HFFc6 (cell line): ENCODE measurements at regions not wholly inside any gene's neighbourhood (a gene's known extent, or its start where the extent isn't known, plus 50 kb on each side); places are given as distances from the start of the nearest gene placed in this dataset.

Experiments
- DNase-seq: peaks from one replicate; pipeline ENCODE4 v3.0.0-alpha.2; 2018
- H3K27ac Mint-ChIP-seq: 2 replicates; pipeline ENCODE4 v1.8.0; 2020; ENCODE audit warnings: mild to moderate bottlenecking, mixed read lengths
- H3K27me3 Mint-ChIP-seq: 2 replicates; pipeline ENCODE4 v1.8.0; 2021; ENCODE audit warnings: mild to moderate bottlenecking, moderate library complexity, mixed read lengths; ENCODE audit not compliant: insufficient read depth
- H3K36me3 Mint-ChIP-seq: 2 replicates; pipeline ENCODE4 v1.8.0; 2021; ENCODE audit warnings: low read depth, mixed read lengths
- H3K4me1 Mint-ChIP-seq: 2 replicates; pipeline ENCODE4 v1.8.0; 2020; ENCODE audit warnings: low read depth, mixed read lengths
- H3K4me3 Mint-ChIP-seq: 2 replicates; pipeline ENCODE4 v1.8.0; 2020; ENCODE audit warnings: mild to moderate bottlenecking, moderate library complexity, mixed read lengths
- H3K9me3 Mint-ChIP-seq: 2 replicates; pipeline ENCODE4 v1.8.0; 2020; ENCODE audit warnings: mild to moderate bottlenecking, mixed read lengths
- TF ChIP-seq, protein P1 (sequence below): fragments of 200-600 bp; sonication (generic); IDR thresholded peaks from 2 replicates; pipeline ENCODE4 v1.5.0; 2021; ENCODE audit warnings: antibody characterized with exemption, mild to moderate bottlenecking

DNA sequence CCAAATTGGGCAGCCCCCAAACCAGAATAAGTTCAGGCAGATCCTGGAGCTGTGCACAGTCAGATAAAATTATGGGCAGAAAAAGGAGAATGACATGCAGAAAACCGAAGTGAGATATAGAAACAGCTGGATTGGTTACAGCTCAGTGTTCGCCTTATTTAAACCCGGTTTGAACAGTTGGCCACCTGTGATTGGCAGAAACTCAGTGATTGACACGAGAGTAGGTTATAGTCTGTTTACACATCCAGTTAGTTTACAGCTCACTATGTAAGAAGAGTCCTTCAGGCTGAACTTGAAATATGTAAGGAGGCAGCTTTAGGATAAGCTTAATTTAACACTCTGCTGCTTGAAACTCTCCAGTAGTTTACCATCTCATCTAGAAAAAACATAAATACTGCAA, 271.6 kb upstream of the ARRDC4 start:
- H3K4me3 Mint-ChIP-seq, result no peak overlapping the region
- H3K27me3 Mint-ChIP-seq, result no peaks in the 10 kb centered on the region
- peaks cover 56% of the 10 kb centered on the region for H3K9me3 Mint-ChIP-seq
- H3K4me1 Mint-ChIP-seq, result no peaks in the 10 kb centered on the region
- no peak overlapping the region for H3K27ac Mint-ChIP-seq
- no peaks in the 10 kb centered on the region for H3K36me3 Mint-ChIP-seq
- TF ChIP-seq, protein P1, sequence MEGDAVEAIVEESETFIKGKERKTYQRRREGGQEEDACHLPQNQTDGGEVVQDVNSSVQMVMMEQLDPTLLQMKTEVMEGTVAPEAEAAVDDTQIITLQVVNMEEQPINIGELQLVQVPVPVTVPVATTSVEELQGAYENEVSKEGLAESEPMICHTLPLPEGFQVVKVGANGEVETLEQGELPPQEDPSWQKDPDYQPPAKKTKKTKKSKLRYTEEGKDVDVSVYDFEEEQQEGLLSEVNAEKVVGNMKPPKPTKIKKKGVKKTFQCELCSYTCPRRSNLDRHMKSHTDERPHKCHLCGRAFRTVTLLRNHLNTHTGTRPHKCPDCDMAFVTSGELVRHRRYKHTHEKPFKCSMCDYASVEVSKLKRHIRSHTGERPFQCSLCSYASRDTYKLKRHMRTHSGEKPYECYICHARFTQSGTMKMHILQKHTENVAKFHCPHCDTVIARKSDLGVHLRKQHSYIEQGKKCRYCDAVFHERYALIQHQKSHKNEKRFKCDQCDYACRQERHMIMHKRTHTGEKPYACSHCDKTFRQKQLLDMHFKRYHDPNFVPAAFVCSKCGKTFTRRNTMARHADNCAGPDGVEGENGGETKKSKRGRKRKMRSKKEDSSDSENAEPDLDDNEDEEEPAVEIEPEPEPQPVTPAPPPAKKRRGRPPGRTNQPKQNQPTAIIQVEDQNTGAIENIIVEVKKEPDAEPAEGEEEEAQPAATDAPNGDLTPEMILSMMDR, result no peak
- DNase-seq, result no peak

DNA sequence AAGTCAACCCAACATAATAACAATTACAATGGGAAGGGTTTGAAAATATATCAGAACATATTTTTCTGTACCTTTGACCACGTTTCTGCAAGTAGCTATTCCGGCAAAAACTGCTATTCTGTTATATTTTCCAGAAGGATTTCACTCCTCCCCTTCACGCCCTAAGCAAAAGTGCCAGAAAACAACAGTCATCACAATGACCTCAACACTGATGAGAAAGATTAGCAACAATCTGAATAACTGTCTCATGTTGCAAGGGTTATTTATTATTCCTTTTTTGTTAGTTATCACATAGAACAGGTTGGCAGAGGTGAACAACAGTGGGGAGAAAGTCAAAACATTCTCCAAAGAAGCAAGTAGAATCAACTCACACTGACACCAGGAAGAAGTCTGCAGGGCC, 269.4 kb upstream of the ARRDC4 start:
- no peaks in the 10 kb centered on the region for H3K36me3 Mint-ChIP-seq
- TF ChIP-seq, protein P1, result no peak
- H3K27ac Mint-ChIP-seq, result no peak overlapping the region
- H3K4me3 Mint-ChIP-seq, result no peak overlapping the region
- no peaks in the 10 kb centered on the region for H3K27me3 Mint-ChIP-seq
- H3K4me1 Mint-ChIP-seq, result no peaks in the 10 kb centered on the region
- DNase-seq, result no peak
- peaks cover 60% of the 10 kb centered on the region for H3K9me3 Mint-ChIP-seq

DNA sequence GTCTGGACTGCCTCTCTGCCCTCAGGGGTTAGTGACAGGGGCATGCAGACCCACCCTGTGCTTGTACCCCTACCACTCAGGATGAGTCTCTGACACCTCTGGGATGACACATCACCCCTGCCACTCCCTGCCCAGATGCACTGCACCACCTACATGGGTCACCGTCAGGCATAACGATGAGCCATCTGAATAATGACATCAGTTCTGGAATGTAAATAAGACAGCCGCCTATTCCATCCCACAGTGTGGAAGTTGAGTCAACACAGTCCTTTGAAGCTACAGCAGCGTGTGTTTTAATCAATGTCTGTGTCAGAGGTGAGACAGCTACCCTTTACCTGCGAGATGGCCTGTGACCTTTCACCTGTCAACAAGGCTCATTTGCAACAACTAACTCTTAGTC, 268.7 kb upstream of the ARRDC4 start:
- Mint-ChIP-seq H3K9me3 (peaks cover 55% of the 10 kb centered on the region), H3K36me3 (no peaks in the 10 kb centered on the region), H3K4me3 (no peak overlapping the region), H3K4me1 (no peaks in the 10 kb centered on the region), H3K27me3 (no peaks in the 10 kb centered on the region), H3K27ac (no peak overlapping the region)
- no peak for DNase-seq
- TF ChIP-seq, protein P1, result no peak

DNA sequence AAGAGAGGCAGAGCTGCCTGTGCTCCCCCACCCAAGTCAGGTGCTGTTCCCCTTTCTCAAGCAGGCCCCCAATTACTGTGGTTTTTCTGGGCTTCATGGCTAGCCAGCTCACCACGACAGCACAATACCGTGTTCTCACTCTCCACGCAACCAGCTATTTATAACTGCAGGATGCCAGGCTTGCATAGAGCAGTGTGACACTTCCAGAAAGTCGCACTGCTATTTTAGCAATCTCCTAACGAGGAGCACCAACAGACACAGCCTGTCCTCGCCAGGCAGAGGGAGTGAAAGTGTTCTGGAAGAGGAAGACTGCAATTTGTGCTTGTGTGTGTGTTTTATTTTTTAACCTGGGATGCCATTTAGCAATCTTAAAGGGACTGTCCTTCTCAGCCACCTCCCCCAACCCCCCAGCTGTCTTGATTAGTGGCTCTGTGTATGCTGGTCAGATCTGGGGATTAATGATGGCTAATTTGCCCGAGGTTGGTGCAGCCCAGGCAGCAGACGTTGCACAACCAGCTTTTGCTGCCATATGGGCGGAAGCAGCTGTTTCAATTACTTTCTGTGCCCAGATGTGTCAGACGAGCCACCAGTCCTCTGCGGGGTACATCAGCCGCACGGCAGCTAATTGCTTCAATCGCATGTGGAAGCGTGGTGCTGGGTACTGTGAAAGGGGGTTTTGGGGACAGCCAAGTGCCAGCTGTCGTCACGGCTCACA, 268.0 kb upstream of the ARRDC4 start:
- Mint-ChIP-seq H3K36me3 (no peaks in the 10 kb centered on the region), H3K27ac (no peak overlapping the region), H3K9me3 (peaks cover 57% of the 10 kb centered on the region), H3K4me1 (no peaks in the 10 kb centered on the region), H3K4me3 (no peak overlapping the region), H3K27me3 (peaks cover under 1% of the 10 kb centered on the region; the same call in 1 of the 2 replicates)
- TF ChIP-seq, protein P1, result no peak
- DNase-seq, result no peak

DNA sequence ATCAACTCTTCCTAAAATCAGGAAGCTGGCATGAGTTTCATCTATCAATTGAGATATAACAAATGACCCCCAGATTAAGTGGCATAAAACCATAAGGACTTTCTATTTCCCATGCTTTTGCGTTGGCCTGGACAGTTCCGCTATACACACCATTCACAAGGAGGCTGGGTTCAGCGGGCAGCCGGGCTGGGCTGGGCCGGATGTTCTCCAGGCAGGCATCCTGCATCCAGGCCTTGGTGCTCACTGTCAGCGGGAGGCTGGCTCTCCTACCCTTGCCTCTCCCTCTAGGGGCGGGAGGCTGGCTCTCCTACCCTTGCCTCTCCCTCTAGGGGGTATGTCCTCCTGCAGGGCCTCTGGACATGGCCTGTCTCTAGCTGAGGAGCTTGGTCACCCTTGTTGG, 266.0 kb upstream of the ARRDC4 start:
- H3K27ac Mint-ChIP-seq, result no peak overlapping the region
- H3K9me3 Mint-ChIP-seq, result peaks cover 49% of the 10 kb centered on the region
- H3K4me1 Mint-ChIP-seq, result no peaks in the 10 kb centered on the region
- peaks cover 1% of the 10 kb centered on the region; the same call in 1 of the 2 replicates for H3K27me3 Mint-ChIP-seq
- no peak for DNase-seq
- H3K36me3 Mint-ChIP-seq, result no peaks in the 10 kb centered on the region
- H3K4me3 Mint-ChIP-seq, result no peak overlapping the region
- TF ChIP-seq, protein P1, result no peak
